NOMO-1 treated with DMSO at 0.1 percent for 48 hours (cell line): ENCODE measurements at regions not wholly inside any gene's neighbourhood (a gene's known extent, or its start where the extent isn't known, plus 50 kb on each side); places are given as distances from the start of the nearest gene placed in this dataset.
A peak's percentile ranks its signal among the peaks of the same experiment; 100 is the strongest.

Experiments used
- DNase-seq: peaks from one replicate; lab custom pipeline; 2025; ENCODE audit not compliant: unreplicated experiment; lab: John Stamatoyannopoulos, UW

DNA sequence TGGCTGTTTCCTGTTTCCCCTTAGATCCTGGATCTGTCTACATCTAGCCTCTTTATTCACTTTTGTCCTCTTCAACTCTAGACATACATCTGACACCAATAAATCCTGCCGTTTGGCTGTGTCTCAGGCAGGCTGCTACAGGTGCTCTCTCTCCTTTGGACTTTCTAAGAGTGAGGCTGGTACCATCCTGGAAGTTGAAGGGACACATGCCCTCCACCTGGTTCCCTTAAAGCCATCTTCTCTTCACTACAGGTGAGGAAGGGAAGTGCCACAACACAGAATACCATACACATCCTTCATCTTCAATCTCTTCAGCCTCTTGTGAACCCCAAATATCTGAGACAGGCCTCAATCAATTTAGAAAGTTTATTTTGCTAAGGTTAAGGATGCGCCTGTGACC, 137.9 kb downstream of the BACH1 start:
- DNase-seq = no peak

DNA sequence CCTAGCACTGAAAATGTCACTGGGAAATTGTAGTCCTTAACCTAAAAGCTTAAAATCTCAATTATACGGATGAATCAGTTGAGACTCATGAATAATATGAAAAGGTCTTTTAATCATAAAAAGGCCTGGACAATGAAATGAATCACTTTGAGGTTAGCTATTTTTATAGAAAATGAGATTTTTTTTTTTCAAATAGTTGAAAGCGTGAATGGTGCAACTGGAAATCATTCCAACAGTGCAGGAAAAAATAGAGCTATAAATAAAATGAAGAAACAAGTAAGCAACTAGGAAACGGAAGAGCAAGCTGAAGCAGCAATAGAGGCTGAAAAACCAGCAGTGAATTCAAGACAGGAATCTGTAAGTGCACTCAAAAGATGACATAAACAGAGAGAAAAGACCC, 142.9 kb downstream of the BACH1 start:
- DNase-seq = no peak

DNA sequence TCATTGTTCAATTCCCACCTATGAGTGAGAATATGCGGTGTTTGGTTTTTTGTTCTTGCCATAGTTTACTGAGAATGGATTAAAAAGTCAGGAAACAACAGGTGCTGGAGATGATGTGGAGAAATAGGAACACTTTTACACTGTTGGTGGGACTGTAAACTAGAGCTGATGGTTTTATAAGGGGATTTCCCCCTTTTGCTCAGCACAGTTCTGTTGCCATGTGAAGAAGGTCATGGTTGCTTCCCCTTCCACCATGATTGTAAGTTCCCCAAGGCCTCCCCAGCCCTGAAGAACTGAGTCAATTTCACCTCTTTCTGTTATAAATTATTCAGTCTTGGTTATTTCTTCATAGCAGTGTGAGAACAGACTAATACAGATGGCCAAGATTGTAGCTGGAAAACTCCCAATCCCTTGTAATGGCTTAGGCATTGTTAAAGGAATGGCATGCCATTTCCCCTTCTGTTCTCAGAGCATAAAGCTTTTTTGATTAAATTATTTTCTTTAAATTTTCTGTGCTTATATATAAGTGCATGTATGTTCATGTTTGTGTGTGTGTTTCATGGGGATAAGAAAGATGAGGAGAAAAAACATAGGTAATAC, 144.8 kb downstream of the BACH1 start:
- no peak for DNase-seq

DNA sequence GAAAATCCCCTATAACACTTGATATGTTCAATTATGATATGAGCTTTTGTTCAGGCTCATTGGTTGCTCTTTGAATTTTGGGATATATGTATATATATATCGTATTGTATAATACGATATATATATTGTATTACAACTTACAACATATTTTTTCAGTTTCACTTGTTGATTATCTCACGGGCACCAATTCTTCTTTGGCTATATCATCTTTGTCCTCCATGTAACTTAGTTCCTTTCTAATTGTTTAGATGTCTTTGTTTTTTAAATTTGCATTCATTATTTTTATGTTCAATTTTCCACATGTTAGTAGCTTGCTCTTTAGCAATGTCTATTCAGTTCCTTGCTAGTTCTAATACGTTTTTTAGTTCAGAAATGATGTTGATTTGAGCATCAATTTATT, 150.0 kb downstream of the BACH1 start:
- DNase-seq = no peak

DNA sequence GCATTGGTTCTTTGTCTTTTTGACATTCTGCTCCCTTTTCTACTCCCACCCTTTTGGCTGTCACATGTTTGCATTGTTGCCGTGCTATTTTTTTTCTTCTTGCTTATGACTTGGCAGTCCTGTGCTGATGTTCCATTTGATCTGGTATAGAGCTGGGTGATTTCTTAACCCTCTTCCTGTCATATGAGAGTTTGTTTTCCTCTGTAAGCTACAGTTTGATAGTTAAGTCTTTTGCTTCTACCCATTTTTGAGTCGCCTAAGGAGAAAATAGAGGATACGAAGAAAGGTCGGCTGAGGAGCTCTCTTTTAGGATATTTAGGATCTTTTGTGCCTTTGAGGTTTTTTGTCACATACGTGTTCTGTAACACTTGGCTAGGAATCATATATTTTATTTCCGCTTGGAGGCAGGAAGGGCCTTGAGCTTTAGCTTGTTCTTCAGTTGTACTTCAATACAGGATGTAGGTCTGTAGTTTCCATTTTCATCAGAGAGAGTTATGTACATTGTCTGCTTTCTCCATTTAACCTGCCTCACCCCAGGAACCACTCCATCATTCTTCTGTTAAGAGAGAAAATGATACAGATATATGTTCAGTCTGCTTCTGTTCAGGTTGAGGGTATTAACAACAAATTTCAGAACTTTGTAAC, 150.7 kb downstream of the BACH1 start:
- no peak for DNase-seq

DNA sequence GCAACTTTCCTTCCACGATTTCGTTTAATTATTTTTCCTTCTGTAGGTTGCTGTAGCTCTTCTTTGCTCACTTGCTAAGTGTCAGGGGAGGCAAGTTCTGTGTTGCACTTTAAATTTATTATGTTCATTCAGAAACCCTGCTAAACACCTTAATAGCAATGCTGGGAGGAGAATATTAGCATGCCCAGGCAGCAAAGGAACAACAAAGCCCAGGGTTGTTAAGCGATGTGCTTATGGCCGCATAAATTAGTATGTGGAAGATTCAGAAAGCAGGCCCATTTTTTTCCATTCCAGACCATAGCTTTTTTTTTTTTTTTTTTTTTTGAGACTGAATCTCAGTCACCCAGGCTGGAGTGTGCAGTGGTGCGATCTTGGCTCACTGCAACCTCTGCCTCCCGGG, 151.3 kb downstream of the BACH1 start:
- DNase-seq = no peak

DNA sequence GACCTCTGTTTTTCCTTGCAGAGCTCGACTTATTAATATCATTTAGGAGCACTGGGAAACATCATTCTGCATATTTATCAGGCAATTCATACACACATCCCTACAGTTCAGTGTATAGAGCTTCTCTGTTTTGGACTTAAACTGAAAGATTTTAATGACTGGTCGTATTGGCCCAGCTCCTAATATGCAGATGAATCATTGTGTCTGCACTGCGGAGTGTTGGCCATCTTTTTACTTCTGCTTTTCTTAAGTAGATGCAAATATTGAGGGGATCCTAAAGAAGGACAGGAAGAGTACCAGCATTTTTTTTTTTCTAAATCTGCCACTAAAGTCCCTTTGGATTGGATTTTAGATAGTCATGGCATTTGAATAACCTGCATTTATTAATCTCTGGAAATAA, 154.8 kb downstream of the BACH1 start:
- peak; percentile 28 for DNase-seq

DNA sequence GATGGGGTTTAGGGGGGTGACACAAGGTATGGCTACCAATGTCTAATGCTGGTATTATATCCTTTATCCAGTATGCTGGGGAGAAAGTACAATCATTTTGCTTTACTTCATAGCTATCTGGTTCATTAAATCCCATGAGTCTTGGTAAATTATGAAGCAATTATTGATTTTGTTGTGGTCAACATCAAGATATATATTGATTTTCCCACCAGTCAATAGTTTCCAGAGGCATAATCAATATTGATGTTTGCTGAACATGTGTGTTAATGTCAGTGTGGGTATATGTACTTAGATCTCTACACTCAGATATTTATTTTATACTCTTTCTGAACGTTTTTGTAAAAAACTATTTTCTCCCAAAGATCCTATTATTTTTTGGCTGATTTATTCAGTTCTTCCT, 155.5 kb downstream of the BACH1 start:
- no peak for DNase-seq

DNA sequence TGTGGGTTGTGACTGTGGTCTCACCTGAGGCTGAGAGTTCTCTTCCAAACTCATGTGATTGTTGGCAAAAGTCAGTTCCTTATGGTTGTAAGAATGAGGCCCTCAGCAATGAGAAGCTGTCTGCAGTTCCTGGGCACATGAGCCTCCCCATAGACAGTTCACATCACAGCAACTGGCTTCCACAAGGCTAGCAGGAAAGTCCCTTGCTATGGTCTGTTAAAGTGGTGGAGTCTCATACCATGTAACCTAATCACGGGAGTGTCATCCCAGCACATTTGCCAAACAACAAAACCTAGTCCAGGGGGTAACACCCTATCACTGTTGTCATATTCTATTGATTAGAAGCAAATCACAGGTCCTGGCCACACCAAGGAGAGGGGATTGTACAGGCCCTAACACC, 163.8 kb downstream of the BACH1 start:
- no peak for DNase-seq

DNA sequence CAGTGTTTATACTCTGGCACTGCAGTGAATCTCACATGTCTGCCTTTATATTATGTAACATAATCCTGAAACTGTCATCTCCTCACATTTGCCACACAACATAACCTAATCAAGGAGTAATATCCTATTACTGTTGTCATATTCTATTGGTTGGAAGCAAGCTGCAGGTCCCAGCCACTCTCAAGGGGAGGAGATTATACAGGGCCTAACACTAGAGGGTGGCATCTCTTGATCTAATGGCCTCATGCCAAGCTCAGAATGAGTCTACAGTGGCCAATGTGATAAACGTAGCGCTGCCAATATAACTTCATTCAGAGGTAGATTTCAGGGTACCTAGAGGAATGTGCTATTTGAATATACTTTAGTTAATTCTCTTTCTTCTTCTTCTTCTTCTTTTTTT, 166.8 kb downstream of the BACH1 start:
- no peak for DNase-seq

DNA sequence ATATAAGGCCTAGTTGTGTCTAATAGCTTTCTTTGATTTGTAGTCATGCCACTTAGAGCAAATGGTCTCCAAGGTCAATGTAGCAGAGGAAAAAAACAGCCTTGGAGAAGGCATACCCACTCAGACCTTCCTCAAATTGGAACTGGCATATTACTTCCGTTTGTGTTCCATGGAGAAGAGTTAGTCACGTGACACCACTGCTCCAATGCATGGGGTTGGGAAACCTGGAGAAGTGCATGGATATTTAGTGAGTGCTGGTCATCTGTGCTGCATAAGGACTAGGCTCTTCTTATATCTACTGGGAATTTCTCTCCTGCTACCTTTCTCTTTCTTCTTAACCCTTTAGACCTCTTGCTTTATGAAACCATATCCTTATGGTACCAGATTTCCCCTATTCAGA, 167.8 kb downstream of the BACH1 start:
- DNase-seq = no peak

DNA sequence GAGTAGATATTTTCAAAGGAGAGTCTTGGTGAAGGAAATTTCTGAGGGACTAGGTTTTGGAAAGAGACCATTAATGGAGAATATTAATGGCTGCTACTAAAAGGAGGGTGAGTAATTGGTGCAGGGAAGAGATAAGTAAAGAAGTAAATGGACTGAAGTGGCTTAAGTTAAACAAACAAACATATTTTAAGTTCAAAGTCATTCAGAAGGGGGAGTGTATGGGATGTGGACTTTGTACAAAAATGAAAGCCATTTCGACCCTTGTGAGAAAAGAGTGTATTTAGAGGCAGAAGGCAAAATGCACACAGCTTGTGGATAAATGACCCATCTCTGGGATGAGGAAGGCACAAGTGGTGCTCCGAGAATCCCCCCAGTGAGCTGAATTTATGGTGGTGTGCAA, 171.7 kb downstream of the BACH1 start:
- DNase-seq = no peak

DNA sequence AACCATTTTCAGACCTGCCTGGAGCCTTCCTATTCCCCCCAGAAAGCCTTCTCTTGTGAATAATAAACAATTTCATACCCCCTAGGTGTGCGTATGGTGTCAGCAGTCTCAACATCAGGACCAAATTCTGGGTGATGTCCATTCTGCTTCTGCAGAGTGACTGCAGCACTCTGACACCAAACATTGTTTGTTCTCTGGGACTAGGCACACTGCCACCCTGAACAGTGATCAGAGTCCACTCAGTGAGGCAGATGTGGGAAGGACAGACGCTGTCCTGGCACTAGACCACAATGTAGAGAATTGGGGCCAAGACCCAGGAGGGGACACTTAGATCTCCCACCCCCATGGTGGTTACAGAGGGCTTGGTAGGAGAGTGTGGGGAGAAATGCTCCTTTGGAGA, 175.1 kb downstream of the BACH1 start:
- no peak for DNase-seq

DNA sequence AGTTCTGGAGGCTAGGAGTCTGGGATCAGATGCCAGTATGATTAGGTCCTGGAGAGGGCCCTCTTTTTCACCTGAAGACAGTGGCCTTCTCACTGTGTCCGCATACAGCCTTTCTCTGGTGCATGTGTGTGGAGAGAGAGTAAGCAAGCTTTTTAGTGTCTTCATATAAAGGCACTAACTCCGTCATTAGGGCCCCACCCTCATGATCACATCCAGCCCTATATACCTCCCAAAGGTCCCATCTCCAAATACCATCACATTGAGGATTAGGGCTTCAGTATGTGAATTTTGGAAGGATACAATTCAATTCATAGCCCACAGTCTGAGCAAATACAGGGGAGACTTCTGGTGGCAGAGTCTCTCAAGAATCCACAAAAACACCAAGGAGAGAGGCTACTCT, 176.6 kb downstream of the BACH1 start:
- DNase-seq = no peak

DNA sequence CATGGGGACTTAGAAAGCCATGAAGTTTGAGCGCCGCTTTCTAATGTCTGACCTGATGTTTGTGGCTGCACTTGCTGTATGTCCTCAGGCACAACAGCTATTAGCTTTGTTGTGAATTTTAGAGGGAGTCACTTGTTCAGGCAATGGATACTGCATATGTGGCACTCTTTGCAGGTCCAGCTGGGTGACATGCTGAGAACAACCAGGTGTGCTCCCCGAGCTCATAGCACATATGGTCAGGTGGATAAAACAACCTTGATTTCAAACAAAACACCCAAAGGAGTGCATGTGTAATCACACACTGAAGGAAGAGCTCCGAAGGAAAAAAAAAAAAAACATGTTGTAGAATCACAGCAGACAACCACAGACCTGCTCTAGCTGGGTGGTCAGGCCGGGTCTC, 178.6 kb downstream of the BACH1 start:
- DNase-seq = no peak

DNA sequence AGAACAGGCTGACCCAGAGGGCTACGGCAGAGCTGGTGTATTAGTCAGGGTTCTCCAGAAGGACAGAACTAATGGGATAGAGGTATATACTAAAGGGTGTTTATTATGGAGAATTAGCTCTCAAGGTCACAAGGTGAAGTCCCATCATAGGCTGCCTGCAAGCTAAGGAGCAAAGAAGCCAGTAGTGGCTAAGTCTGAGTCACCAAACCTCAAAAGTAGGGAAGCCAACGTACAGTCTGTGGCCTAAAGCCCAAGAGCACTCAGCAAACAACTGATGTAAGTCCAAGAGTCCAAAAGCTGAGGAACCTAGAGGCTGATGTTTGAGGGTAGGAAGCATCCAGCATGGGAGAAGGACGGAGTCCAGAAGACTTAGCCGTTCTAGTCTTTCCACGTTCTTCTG, 179.2 kb downstream of the BACH1 start:
- DNase-seq = peak; percentile 77

DNA sequence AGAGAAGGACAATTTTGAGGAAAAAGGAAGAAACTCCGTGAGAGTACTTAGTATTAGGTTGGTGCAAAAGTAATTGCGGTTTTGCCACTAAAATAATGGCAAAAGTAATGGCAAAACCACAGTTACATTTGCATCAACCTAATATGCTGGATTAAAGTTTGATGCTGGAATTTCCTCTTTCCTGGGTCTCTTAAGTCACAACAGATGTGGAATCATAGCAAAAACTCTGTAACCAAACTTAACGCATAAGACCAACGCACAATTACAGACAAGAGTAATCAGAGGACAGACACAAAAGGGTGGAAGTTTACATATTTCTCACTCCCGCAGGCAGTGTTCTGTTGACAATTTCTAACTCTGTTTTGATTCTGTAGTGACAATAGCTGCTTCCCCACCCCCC, 182.4 kb downstream of the BACH1 start:
- DNase-seq = no peak

DNA sequence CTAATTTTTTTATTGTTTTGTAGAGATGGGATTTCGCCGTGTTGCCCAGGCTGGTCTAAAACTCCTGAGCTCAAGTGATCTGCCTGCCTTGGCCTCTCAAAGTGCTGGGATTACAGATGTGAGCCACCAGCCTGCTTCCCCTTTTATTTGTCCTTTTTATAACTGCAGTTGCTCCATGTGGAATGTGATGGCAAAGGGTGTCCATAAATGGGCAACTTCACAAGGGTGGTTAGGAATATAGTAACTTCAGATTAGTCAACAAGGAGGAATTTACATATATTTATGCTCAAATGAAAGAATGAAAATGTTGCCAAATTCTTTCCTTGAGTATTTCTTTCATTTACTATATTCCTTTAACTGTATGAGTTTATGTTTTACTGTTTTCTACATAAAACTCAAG, 182.9 kb downstream of the BACH1 start:
- no peak for DNase-seq

DNA sequence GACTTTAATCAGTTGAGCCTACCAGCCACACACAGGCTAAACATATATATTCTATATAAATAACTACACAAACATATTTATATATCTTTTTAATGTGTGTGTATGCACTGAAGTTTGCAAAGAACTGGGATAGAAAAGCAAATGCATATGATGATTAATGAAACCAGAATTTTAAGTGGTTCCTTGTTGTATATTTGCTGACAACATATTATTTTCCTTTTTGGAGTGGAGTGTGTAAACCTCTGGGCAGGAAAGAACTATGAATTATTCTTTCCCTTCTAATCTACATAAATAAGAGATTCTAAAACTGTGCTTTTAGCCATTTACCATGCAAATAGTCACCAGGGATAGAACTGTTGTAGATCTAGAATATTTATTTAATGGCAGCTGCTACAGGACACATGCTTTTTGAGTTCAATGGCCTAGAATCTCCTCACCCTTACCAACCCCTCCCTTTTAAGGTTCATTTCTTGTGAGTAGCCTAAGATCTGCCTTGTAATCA, 187.6 kb downstream of the BACH1 start:
- DNase-seq = no peak
